ENCODE measurements at regions not wholly inside any gene's neighbourhood (a gene's known extent, or its start where the extent isn't known, plus 50 kb on each side); places are given as distances from the start of the nearest gene placed in this dataset.

GRCh38 chr5:116672203-116672602, 97.6 kb upstream of the SEMA6A start:
- TF ChIP-seq, protein P1, sequence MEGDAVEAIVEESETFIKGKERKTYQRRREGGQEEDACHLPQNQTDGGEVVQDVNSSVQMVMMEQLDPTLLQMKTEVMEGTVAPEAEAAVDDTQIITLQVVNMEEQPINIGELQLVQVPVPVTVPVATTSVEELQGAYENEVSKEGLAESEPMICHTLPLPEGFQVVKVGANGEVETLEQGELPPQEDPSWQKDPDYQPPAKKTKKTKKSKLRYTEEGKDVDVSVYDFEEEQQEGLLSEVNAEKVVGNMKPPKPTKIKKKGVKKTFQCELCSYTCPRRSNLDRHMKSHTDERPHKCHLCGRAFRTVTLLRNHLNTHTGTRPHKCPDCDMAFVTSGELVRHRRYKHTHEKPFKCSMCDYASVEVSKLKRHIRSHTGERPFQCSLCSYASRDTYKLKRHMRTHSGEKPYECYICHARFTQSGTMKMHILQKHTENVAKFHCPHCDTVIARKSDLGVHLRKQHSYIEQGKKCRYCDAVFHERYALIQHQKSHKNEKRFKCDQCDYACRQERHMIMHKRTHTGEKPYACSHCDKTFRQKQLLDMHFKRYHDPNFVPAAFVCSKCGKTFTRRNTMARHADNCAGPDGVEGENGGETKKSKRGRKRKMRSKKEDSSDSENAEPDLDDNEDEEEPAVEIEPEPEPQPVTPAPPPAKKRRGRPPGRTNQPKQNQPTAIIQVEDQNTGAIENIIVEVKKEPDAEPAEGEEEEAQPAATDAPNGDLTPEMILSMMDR (IDR thresholded peaks at IDR 0.05) = no peak
- no peak for TF ChIP-seq POLR2AphosphoS5 (IDR thresholded peaks at IDR 0.05; ENCODE audit: insufficient read depth in 1 of 2, low read depth in 1 of 2)

Measured in vagina (tissue), 2 donors.